ENCODE measurements at regions not wholly inside any gene's neighbourhood (a gene's known extent, or its start where the extent isn't known, plus 50 kb on each side); places are given as distances from the start of the nearest gene placed in this dataset.

DNA sequence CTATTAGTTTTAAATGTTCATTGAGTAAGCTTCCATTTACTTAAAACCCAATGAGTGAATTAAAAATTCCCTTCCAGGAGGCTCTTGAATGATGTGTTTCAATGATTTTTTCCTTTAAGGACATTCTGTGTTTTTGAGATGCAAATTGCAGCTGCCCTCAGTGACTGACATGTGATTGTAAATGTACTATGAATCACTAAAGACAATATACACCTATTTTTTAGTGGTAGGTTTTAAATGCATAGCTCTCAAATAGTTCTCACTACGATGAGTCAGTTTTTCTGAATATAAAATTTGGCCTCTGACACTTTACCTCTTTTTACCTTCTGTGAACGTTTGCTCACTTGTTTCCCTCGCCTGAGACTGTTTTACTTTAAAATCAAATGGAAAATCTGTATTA, 204.7 kb downstream of the BARHL2 start:
- ChIA-PET CTCF (no interaction called here), POLR2A (no interaction called here), RAD21 (ENCODE audit: low non-redundant PET in 1 of 2, low total read pairs in 2 of 2, uncharacterized antibody in 2 of 2, unreplicated experiment in 2 of 2) (no interaction called here)
- Histone ChIP-seq H3K4me3 (replicated peaks in 1 of 2; ENCODE audit: low read depth in 1 of 2, low read length in 2 of 2) (no peak overlapping the region), H3K9me3 (ENCODE audit: control insufficient read depth in 1 of 2, insufficient read depth in 1 of 2, low read depth in 1 of 2, low read length in 2 of 2) (no peaks in the 10 kb centered on the region), H3K27me3 (ENCODE audit: insufficient read depth, low read length) (peaks cover 25% of the 10 kb centered on the region; the same call in 1 of the 2 replicates), H2AFZ (ENCODE audit: low read depth, low read length, poor library complexity, severe bottlenecking) (no peak overlapping the region), H3K4me1 (ENCODE audit: control insufficient read depth in 1 of 2, insufficient read depth in 2 of 2, low read length in 2 of 2) (no peaks in the 10 kb centered on the region), H3K36me3 (ENCODE audit: control insufficient read depth in 1 of 2, insufficient read depth in 2 of 2, low read length in 2 of 2) (no peaks in the 10 kb centered on the region), H3K79me2 (ENCODE audit: insufficient read depth, low read length) (no peaks in the 10 kb centered on the region), H4K20me1 (ENCODE audit: insufficient read depth) (no peaks in the 10 kb centered on the region), H3K9me2 (ENCODE audit: insufficient read depth) (no peaks in the 10 kb centered on the region), H3K9ac (ENCODE audit: low read length) (no peak overlapping the region), H3K27ac (ENCODE audit: low read depth, low read length) (no peak overlapping the region), H3K4me2 (ENCODE audit: low read length) (no peak overlapping the region)
- ATAC-seq (no peak), DNase-seq (ENCODE audit: low read depth, low spot score) (no peak)
- TF ChIP-seq CEBPB (IDR thresholded peaks at IDR 0.05; ENCODE audit: low read depth): no peak
- TF ChIP-seq TCF7L2 (IDR thresholded peaks at IDR 0.05; ENCODE audit: borderline replicate concordance, extremely low read depth, insufficient read depth, insufficient read length): no peak
- intact Hi-C loops (cut with micrococcal nuclease): no loop called here
- no TSS peak for BruUV-seq (replicated peaks)

GRCh38 chr1:90510143-90510542, 207.0 kb downstream of the BARHL2 start:
- Histone ChIP-seq H3K79me2 (ENCODE audit: insufficient read depth, low read length) (no peaks in the 10 kb centered on the region), H3K4me2 (ENCODE audit: low read length) (no peak overlapping the region), H2AFZ (ENCODE audit: low read depth, low read length, poor library complexity, severe bottlenecking) (no peak overlapping the region), H3K9me2 (ENCODE audit: insufficient read depth) (no peaks in the 10 kb centered on the region), H3K27me3 (ENCODE audit: insufficient read depth, low read length) (peaks cover 25% of the 10 kb centered on the region; the same call in 1 of the 2 replicates), H3K27ac (ENCODE audit: low read depth, low read length) (no peak overlapping the region), H3K9me3 (ENCODE audit: control insufficient read depth in 1 of 2, insufficient read depth in 1 of 2, low read depth in 1 of 2, low read length in 2 of 2) (no peaks in the 10 kb centered on the region), H3K4me3 (replicated peaks in 1 of 2; ENCODE audit: low read depth in 1 of 2, low read length in 2 of 2) (no peak overlapping the region), H3K36me3 (ENCODE audit: control insufficient read depth in 1 of 2, insufficient read depth in 2 of 2, low read length in 2 of 2) (no peaks in the 10 kb centered on the region), H3K4me1 (ENCODE audit: control insufficient read depth in 1 of 2, insufficient read depth in 2 of 2, low read length in 2 of 2) (no peaks in the 10 kb centered on the region), H4K20me1 (ENCODE audit: insufficient read depth) (no peaks in the 10 kb centered on the region), H3K9ac (ENCODE audit: low read length) (no peak overlapping the region)
- BruUV-seq (replicated peaks): no TSS peak
- no peak for DNase-seq (ENCODE audit: low read depth, low spot score)
- ATAC-seq: no peak
- ChIA-PET RAD21 (ENCODE audit: low non-redundant PET in 1 of 2, low total read pairs in 2 of 2, uncharacterized antibody in 2 of 2, unreplicated experiment in 2 of 2) (no interaction called here), POLR2A (no interaction called here), CTCF (no interaction called here)
- intact Hi-C loops (cut with micrococcal nuclease): no loop called here
- no peak for TF ChIP-seq POLR2AphosphoS5 (IDR thresholded peaks at IDR 0.05; ENCODE audit: low read depth, low read length)
- TF ChIP-seq, protein P1, sequence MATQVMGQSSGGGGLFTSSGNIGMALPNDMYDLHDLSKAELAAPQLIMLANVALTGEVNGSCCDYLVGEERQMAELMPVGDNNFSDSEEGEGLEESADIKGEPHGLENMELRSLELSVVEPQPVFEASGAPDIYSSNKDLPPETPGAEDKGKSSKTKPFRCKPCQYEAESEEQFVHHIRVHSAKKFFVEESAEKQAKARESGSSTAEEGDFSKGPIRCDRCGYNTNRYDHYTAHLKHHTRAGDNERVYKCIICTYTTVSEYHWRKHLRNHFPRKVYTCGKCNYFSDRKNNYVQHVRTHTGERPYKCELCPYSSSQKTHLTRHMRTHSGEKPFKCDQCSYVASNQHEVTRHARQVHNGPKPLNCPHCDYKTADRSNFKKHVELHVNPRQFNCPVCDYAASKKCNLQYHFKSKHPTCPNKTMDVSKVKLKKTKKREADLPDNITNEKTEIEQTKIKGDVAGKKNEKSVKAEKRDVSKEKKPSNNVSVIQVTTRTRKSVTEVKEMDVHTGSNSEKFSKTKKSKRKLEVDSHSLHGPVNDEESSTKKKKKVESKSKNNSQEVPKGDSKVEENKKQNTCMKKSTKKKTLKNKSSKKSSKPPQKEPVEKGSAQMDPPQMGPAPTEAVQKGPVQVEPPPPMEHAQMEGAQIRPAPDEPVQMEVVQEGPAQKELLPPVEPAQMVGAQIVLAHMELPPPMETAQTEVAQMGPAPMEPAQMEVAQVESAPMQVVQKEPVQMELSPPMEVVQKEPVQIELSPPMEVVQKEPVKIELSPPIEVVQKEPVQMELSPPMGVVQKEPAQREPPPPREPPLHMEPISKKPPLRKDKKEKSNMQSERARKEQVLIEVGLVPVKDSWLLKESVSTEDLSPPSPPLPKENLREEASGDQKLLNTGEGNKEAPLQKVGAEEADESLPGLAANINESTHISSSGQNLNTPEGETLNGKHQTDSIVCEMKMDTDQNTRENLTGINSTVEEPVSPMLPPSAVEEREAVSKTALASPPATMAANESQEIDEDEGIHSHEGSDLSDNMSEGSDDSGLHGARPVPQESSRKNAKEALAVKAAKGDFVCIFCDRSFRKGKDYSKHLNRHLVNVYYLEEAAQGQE (IDR thresholded peaks at IDR 0.05; ENCODE audit: low read depth): no peak
- no peak for TF ChIP-seq JUND (IDR thresholded peaks at IDR 0.05)
- no peak for TF ChIP-seq EZH2 (IDR thresholded peaks at IDR 0.05)
- TF ChIP-seq ZNF274 (IDR thresholded peaks at IDR 0.05; ENCODE audit: low read depth, low read length): no peak
- no peak for TF ChIP-seq TCF7L2 (IDR thresholded peaks at IDR 0.05; ENCODE audit: borderline replicate concordance, extremely low read depth, insufficient read depth, insufficient read length)
- TF ChIP-seq, protein P2, sequence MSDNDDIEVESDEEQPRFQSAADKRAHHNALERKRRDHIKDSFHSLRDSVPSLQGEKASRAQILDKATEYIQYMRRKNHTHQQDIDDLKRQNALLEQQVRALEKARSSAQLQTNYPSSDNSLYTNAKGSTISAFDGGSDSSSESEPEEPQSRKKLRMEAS (IDR thresholded peaks at IDR 0.05): no peak
- TF ChIP-seq EGR1 (IDR thresholded peaks at IDR 0.05; ENCODE audit: low read depth): no peak
- TF ChIP-seq, protein P3, sequence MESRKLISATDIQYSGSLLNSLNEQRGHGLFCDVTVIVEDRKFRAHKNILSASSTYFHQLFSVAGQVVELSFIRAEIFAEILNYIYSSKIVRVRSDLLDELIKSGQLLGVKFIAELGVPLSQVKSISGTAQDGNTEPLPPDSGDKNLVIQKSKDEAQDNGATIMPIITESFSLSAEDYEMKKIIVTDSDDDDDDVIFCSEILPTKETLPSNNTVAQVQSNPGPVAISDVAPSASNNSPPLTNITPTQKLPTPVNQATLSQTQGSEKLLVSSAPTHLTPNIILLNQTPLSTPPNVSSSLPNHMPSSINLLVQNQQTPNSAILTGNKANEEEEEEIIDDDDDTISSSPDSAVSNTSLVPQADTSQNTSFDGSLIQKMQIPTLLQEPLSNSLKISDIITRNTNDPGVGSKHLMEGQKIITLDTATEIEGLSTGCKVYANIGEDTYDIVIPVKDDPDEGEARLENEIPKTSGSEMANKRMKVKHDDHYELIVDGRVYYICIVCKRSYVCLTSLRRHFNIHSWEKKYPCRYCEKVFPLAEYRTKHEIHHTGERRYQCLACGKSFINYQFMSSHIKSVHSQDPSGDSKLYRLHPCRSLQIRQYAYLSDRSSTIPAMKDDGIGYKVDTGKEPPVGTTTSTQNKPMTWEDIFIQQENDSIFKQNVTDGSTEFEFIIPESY (IDR thresholded peaks at IDR 0.05; ENCODE audit: extremely low read depth, insufficient replicate concordance, low read length): no peak
- TF ChIP-seq EZH2phosphoT487 (IDR thresholded peaks at IDR 0.05; ENCODE audit: borderline replicate concordance): no peak
- TF ChIP-seq CTCF (IDR thresholded peaks at IDR 0.05 in 2 of 3, conservative IDR thresholded peaks at IDR 0.05 in 1 of 3; ENCODE audit: borderline replicate concordance in 1 of 3, insufficient read depth in 1 of 3, low read depth in 2 of 3, low read length in 2 of 3): no peak
- no peak for TF ChIP-seq POLR2A (IDR thresholded peaks at IDR 0.05; ENCODE audit: borderline replicate concordance, extremely low read depth, insufficient read depth, insufficient read length)
